ENCODE measurements at regions not wholly inside any gene's neighbourhood (a gene's known extent, or its start where the extent isn't known, plus 50 kb on each side); places are given as distances from the start of the nearest gene placed in this dataset.

- Mint-ChIP-seq H3K4me1 (no peaks in the 10 kb centered on the region; the same call in 2 of the 3 replicates), H3K36me3 (ENCODE audit: low read depth) (peaks cover 8% of the 10 kb centered on the region; the same call in 2 of the 3 replicates), H3K27ac (no peak overlapping the region), H3K27me3 (ENCODE audit: insufficient read depth, low read depth, poor library complexity) (peaks cover 4% of the 10 kb centered on the region), H3K9me3 (peaks cover 6% of the 10 kb centered on the region), H3K4me3 (no peak overlapping the region)
- ATAC-seq (no peak), DNase-seq (ENCODE audit: low spot score) (no peak)
- H2AFZ ChIP-seq, result no peak overlapping the region
- no peaks in the 10 kb centered on the region for H3K36me3 ChIP-seq (ENCODE audit: insufficient read depth)
- H3K27me3 ChIP-seq (ENCODE audit: insufficient read depth), result no peaks in the 10 kb centered on the region
- H3F3A ChIP-seq (replicated peaks; ENCODE audit: low read depth), result no peaks in the 10 kb centered on the region
- no peaks in the 10 kb centered on the region for H3K9me2 ChIP-seq (ENCODE audit: insufficient read depth)
- no peak overlapping the region for H3K27ac ChIP-seq (ENCODE audit: low read depth)
- no peaks in the 10 kb centered on the region for H4K20me1 ChIP-seq (replicated peaks; ENCODE audit: insufficient read depth)
- no peak overlapping the region for H3K4me3 ChIP-seq
- TF ChIP-seq CTCF (conservative IDR thresholded peaks at IDR 0.05; ENCODE audit: low read depth in 2 of 2) (no peak), ZNF462 (CRISPR knock-in tag; IDR thresholded peaks at IDR 0.05) (no peak), STAT1 (IDR thresholded peaks at IDR 0.05; ENCODE audit: unreplicated experiment) (no peak), ETS1 (IDR thresholded peaks at IDR 0.05) (no peak), NANOG (IDR thresholded peaks at IDR 0.05; ENCODE audit: borderline replicate concordance) (no peak)
- H3K79me2 ChIP-seq (replicated peaks; ENCODE audit: insufficient read depth), result no peaks in the 10 kb centered on the region
- no peaks in the 10 kb centered on the region for H3K4me1 ChIP-seq (ENCODE audit: insufficient read depth)
- H3K4me2 ChIP-seq, result no peak overlapping the region
These were observed 1611.1 kb downstream of the SLITRK5 start for GRCh38 chr13:89282241-89282640.

Data from GM23338 (cell line).